ENCODE measurements at regions not wholly inside any gene's neighbourhood (a gene's known extent, or its start where the extent isn't known, plus 50 kb on each side); places are given as distances from the start of the nearest gene placed in this dataset.

GRCh38 chr17:72460711-72461110, 339.9 kb downstream of the SOX9 start:
- Histone ChIP-seq H3K9me3 (ENCODE audit: insufficient read depth, low read depth, low read length) (peaks cover 7% of the 10 kb centered on the region; the same call in 1 of the 2 replicates), H3K9ac (ENCODE audit: low read depth, low read length, poor library complexity, severe bottlenecking) (no peak overlapping the region), H3K79me2 (ENCODE audit: insufficient read depth, low read length) (no peaks in the 10 kb centered on the region), H3K36me3 (ENCODE audit: insufficient read depth, low read length) (no peaks in the 10 kb centered on the region), H3K4me3 (ENCODE audit: low read length, poor library complexity, severe bottlenecking) (no peak overlapping the region), H3F3A (ENCODE audit: low read depth) (no peaks in the 10 kb centered on the region), H2AFZ (ENCODE audit: low read length) (no peak overlapping the region), H3K4me2 (ENCODE audit: low read depth, low read length, poor library complexity, severe bottlenecking) (no peak overlapping the region), H3K27me3 (ENCODE audit: insufficient read depth, low read length, poor library complexity, severe bottlenecking) (no peaks in the 10 kb centered on the region), H4K20me1 (ENCODE audit: insufficient read depth, low read length, poor library complexity, severe bottlenecking) (no peaks in the 10 kb centered on the region), H3K9me2 (replicated peaks; ENCODE audit: low read depth, low read length) (no peaks in the 10 kb centered on the region), H3K4me1 (ENCODE audit: insufficient read depth, low read length, poor library complexity, severe bottlenecking) (no peaks in the 10 kb centered on the region)
- TF ChIP-seq EZH2phosphoT487 (IDR thresholded peaks at IDR 0.05; ENCODE audit: borderline replicate concordance) (no peak), CTCF (conservative IDR thresholded peaks at IDR 0.05; ENCODE audit: low read length) (no peak)

- H3F3A ChIP-seq (ENCODE audit: low read depth), result no peaks in the 10 kb centered on the region
- TF ChIP-seq CTCF (conservative IDR thresholded peaks at IDR 0.05; ENCODE audit: low read length), result no peak
- no peak for TF ChIP-seq EZH2phosphoT487 (IDR thresholded peaks at IDR 0.05; ENCODE audit: borderline replicate concordance)
- no peak overlapping the region for H3K4me2 ChIP-seq (ENCODE audit: low read depth, low read length, poor library complexity, severe bottlenecking)
- H3K9ac ChIP-seq (ENCODE audit: low read depth, low read length, poor library complexity, severe bottlenecking), result no peak overlapping the region
- no peaks in the 10 kb centered on the region for H4K20me1 ChIP-seq (ENCODE audit: insufficient read depth, low read length, poor library complexity, severe bottlenecking)
- no peaks in the 10 kb centered on the region for H3K9me2 ChIP-seq (replicated peaks; ENCODE audit: low read depth, low read length)
- H3K27me3 ChIP-seq (ENCODE audit: insufficient read depth, low read length, poor library complexity, severe bottlenecking), result no peaks in the 10 kb centered on the region
- peaks cover 7% of the 10 kb centered on the region; the same call in 1 of the 2 replicates for H3K9me3 ChIP-seq (ENCODE audit: insufficient read depth, low read depth, low read length)
- no peaks in the 10 kb centered on the region for H3K79me2 ChIP-seq (ENCODE audit: insufficient read depth, low read length)
- no peak overlapping the region for H3K4me3 ChIP-seq (ENCODE audit: low read length, poor library complexity, severe bottlenecking)
- H3K36me3 ChIP-seq (ENCODE audit: insufficient read depth, low read length), result no peaks in the 10 kb centered on the region
- H2AFZ ChIP-seq (ENCODE audit: low read length), result no peak overlapping the region
- H3K4me1 ChIP-seq (ENCODE audit: insufficient read depth, low read length, poor library complexity, severe bottlenecking), result no peaks in the 10 kb centered on the region
Measured at GRCh38 chr17:72461757-72462156, 340.9 kb downstream of the SOX9 start.

GRCh38 chr17:72462407-72462806, 341.6 kb downstream of the SOX9 start:
- H3K4me1 ChIP-seq (ENCODE audit: insufficient read depth, low read length, poor library complexity, severe bottlenecking), result no peaks in the 10 kb centered on the region
- H3K9ac ChIP-seq (ENCODE audit: low read depth, low read length, poor library complexity, severe bottlenecking), result no peak overlapping the region

More at GRCh38 chr17:72462407-72462806, 341.6 kb downstream of the SOX9 start:
- Histone ChIP-seq H3F3A (ENCODE audit: low read depth) (no peaks in the 10 kb centered on the region), H3K27me3 (ENCODE audit: insufficient read depth, low read length, poor library complexity, severe bottlenecking) (no peaks in the 10 kb centered on the region), H3K9me3 (ENCODE audit: insufficient read depth, low read depth, low read length) (peaks cover 7% of the 10 kb centered on the region; the same call in 1 of the 2 replicates), H3K36me3 (ENCODE audit: insufficient read depth, low read length) (no peaks in the 10 kb centered on the region), H2AFZ (ENCODE audit: low read length) (no peak overlapping the region), H3K79me2 (ENCODE audit: insufficient read depth, low read length) (no peaks in the 10 kb centered on the region), H3K4me3 (ENCODE audit: low read length, poor library complexity, severe bottlenecking) (no peak overlapping the region), H3K9me2 (replicated peaks; ENCODE audit: low read depth, low read length) (no peaks in the 10 kb centered on the region), H4K20me1 (ENCODE audit: insufficient read depth, low read length, poor library complexity, severe bottlenecking) (no peaks in the 10 kb centered on the region), H3K4me2 (ENCODE audit: low read depth, low read length, poor library complexity, severe bottlenecking) (no peak overlapping the region)
- no peak for TF ChIP-seq EZH2phosphoT487 (IDR thresholded peaks at IDR 0.05; ENCODE audit: borderline replicate concordance)
- no peak for TF ChIP-seq CTCF (conservative IDR thresholded peaks at IDR 0.05; ENCODE audit: low read length)

Data from Loucy (cell line).